Fibroblast of skin of scalp (primary cell): ENCODE measurements at regions not wholly inside any gene's neighbourhood (a gene's known extent, or its start where the extent isn't known, plus 50 kb on each side); places are given as distances from the start of the nearest gene placed in this dataset.
"Not testable (repeated sequence)": the region's sequence is repeated elsewhere in the genome, so short reads cannot be mapped to it uniquely, and the experiment has no call there.

Experiments
- DNase-seq: peaks from one replicate; pipeline ENCODE4 v3.0.0-alpha.2; 2013

GRCh38 chr6:51414361-51414760 is 595.7 kb downstream of the TFAP2B start:
- no peak for DNase-seq

GRCh38 chr6:51415501-51415900 is 596.8 kb downstream of the TFAP2B start:
- DNase-seq, result no peak

GRCh38 chr6:51429017-51429712 is 610.5 kb downstream of the TFAP2B start:
- no peak for DNase-seq

GRCh38 chr6:51430589-51430988 is 611.9 kb downstream of the TFAP2B start:
- DNase-seq, result no peak

- no peak for DNase-seq
These were observed 613.8 kb downstream of the TFAP2B start for GRCh38 chr6:51432481-51432880.

GRCh38 chr6:51450248-51450957 is 631.7 kb downstream of the TFAP2B start:
- no peak for DNase-seq

GRCh38 chr6:51450958-51451357 is 632.3 kb downstream of the TFAP2B start:
- DNase-seq, result no peak

GRCh38 chr6:51456282-51456681 is 631.1 kb downstream of the PKHD1 start:
- DNase-seq, result no peak

- no peak for DNase-seq
These were observed 627.5 kb downstream of the PKHD1 start for GRCh38 chr6:51459958-51460357.

GRCh38 chr6:51462896-51463295 is 624.5 kb downstream of the PKHD1 start:
- DNase-seq, result no peak

GRCh38 chr6:51463321-51463720 is 624.1 kb downstream of the PKHD1 start:
- DNase-seq, result no peak

GRCh38 chr6:51464956-51465355 is 622.5 kb downstream of the PKHD1 start:
- DNase-seq, result no peak

- no peak for DNase-seq
These were observed 621.0 kb downstream of the PKHD1 start for GRCh38 chr6:51466427-51466826.

- no peak for DNase-seq
These were observed 620.0 kb downstream of the PKHD1 start for GRCh38 chr6:51467231-51467952.

GRCh38 chr6:51468704-51469103 is 618.7 kb downstream of the PKHD1 start:
- no peak for DNase-seq

- DNase-seq, result no peak
These were observed 614.5 kb downstream of the PKHD1 start for GRCh38 chr6:51472745-51473487.

GRCh38 chr6:51474022-51474975 is 613.1 kb downstream of the PKHD1 start:
- no peak for DNase-seq

GRCh38 chr6:51477711-51478311 is 609.6 kb downstream of the PKHD1 start:
- DNase-seq, result no peak

GRCh38 chr6:51479296-51479695 is 608.1 kb downstream of the PKHD1 start:
- no peak for DNase-seq

GRCh38 chr6:51480040-51480439 is 607.4 kb downstream of the PKHD1 start:
- no peak for DNase-seq

- not testable (repeated sequence) for DNase-seq
These were observed 601.5 kb downstream of the PKHD1 start for GRCh38 chr6:51485869-51486268.
